Activated CD8-positive, alpha-beta memory T cell treated with anti-CD3 and anti-CD28 coated beads, Interleukin-2, amount 50 U/mL, for 1 hour (primary cell): ENCODE measurements at regions not wholly inside any gene's neighbourhood (a gene's known extent, or its start where the extent isn't known, plus 50 kb on each side); places are given as distances from the start of the nearest gene placed in this dataset.

Source experiments
- DNase-seq: peaks from one replicate; pipeline ENCODE4 v3.0.0-alpha.2; 2020; ENCODE audit errors: extremely low read depth

GRCh38 chr12:25009496-25010092 lies 60.7 kb upstream of the BCAT1 start:
- DNase-seq, result no peak

- DNase-seq, result no peak
These were observed 56.5 kb upstream of the BCAT1 start for GRCh38 chr12:25005376-25005775.

DNA sequence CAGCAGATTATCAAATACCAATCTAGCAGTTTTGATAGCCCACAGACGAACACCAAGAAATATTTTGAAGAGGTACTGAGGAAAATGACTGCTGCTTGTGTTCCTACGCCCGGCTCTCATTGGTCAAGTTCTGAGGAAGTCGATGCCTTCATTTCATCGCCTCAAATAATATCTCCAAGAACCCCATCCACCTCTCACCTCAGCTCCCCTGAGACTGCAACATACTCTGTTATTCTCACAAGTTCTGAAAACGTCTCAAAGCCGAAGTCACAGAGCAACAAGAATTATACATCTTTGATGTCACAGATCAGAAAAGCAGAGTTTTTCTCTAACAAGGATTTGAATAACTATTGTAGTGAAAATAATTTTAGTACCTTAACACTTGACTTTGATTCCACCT lies 55.5 kb upstream of the BCAT1 start:
- no peak for DNase-seq

DNA sequence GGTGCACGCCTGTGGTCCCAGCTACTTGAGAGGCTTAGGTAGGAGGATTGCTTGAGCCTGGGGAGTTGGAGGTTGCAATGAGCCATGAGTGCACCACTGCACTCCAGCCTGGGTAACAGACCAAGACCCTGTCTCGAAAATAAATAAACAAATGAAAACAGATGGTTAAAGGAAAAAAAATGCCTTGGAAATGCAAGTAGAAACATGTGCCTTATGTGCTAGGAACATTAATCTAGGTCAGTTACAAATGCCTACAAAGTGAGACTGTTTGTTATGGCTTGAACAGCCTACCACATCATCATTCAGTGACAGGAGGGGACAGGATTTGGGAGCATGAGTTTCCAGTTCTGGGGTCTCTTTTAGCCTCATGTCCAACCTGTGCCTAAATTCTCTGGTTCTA lies 52.4 kb upstream of the BCAT1 start:
- no peak for DNase-seq
